HG03521 (cell line): ENCODE measurements at regions not wholly inside any gene's neighbourhood (a gene's known extent, or its start where the extent isn't known, plus 50 kb on each side); places are given as distances from the start of the nearest gene placed in this dataset.

ENCODE experiments used
- ATAC-seq: cut with Tn5 transposase; IDR thresholded peaks from one replicate; pipeline ENCODE4 v1.9.1; 2021; ENCODE audit warnings: mild to moderate bottlenecking, moderate library complexity; ENCODE audit not compliant: unreplicated experiment

DNA sequence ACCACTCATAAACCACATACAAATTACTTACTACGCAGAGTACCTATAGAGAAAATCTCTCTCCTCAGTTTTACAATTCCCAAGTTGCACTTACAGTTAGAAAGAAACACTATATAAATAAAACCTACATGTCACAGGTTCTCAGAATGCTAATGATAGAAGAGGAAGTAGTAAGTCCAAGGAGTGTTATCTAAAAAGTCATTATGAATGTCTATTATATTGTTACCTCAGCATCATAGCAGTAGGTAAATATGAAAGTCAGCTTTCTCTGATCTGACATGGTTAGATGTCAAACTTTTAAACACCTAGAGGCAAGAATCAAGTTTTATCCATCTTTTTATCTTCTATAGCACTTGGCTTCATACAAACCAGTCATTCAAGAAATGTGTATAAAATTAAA, 163.2 kb upstream of the FAM241A start:
- ATAC-seq: no peak

- no peak for ATAC-seq
These were observed 161.0 kb upstream of the FAM241A start for GRCh38 chr4:111984169-111984819.

- ATAC-seq: no peak
These were observed 159.8 kb upstream of the FAM241A start for GRCh38 chr4:111985426-111985825.

DNA sequence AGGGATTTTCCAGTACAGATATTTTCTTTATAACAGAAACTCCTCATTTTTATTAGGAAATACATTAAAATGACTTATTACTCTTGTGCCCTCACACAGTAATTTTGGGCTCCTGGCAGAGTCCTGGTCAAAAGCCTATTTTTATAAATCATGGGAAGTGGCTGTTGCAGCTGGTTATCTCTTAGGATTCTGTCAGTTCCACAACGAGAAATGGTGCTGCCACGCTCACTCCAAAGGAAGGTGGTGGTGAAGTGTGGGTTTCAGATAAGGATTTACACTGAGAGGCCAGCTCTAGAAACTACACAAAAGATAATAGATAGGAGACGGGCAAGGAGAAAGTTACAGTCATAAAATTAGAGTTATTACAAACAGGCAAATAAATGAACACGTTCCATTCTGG, 159.2 kb upstream of the FAM241A start:
- ATAC-seq: no peak

DNA sequence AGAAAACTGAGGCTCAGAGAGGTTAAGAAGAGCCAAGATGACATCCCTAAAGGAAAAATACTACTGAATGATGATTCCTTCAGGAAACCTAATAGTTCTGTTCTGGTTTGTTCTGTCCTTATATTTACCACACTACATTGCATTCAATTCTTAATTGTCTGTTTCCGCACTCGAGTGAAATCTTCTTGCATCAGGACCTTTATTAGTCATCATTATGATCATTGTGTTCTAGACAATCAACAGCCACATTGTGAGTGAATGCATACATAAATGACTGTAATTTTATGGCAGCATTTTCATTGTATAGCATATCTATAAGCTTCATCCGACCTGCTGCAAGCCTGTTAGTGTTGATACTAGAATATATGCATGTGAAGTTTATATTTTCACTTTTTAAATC, 156.7 kb upstream of the FAM241A start:
- no peak for ATAC-seq

DNA sequence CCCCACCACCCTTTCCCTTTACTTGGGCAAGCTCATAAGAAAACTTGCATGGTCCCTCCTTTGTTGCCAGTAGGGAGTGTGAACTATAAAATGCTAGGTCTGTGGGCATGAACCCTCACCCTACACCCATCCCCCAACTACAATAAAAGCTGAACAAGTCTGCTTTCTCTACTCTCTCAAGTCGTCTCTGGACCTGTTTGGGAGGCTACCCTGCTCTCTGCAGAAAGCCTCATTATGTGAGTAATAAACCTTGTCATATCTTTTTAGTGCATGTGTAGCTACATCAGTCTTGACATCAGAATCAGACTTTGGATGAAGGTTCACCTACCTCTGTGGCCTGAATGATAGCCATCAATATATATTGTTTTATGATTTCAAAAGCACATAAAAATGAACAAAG, 155.4 kb upstream of the FAM241A start:
- no peak for ATAC-seq

GRCh38 chr4:111991163-111991562, 154.1 kb upstream of the FAM241A start:
- peak; percentile 95 for ATAC-seq

DNA sequence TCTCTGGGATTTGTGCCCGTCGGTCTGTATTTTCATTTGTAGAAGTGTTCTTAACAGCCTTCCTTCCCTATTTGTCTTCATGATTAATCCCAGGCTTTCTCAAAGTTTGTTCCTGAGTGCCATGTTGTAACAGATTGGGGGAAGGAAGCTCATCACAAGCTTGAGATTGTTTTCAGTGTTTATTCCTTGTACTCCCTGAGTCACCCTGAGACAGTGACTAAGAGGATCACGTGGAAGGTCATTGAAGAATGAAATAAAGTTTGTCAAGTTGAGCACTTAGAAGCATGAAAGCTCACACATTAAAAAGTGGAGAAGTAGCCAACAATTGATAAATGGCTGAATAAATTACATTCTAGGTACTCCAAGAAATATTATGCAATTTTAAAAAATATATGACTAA, 153.5 kb upstream of the FAM241A start:
- ATAC-seq: no peak

DNA sequence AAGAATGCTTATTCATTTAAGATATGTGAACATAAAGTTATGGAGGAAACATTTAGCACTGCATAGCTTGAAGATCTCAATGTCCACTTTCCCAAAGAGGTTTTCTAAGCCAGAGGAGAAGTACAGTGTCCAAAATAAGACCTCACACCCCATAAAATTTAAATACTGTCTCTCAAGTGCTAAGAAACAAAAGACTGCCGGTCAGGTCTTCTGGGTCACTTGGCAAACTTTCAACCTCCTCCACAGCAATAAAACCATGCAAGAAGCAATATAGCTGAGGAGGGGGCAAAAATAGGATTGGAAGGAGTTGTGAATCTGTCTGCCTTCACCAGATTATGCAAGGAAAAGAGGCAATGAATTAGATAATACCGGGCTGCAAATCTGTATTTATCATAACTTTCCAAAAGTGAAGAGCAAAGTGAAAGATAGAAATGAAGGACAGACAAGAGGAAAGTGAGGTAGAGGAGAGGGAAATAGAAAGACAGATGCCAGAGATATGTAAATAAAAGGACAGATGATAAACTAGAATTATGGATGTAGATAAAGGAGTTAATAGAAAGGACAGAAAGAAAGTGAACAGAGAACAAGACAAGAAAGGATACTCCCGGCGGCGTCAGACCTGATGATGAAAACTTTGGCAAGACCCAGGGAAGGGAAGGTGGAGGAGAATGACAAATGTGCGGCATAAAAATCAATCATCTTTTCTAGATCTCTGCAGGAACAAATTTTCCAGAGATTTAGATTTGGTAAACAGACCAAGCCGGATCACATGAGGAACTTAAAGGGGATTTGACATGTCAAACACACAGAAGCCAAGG, 152.7 kb upstream of the FAM241A start:
- no peak for ATAC-seq

- ATAC-seq: no peak
These were observed 150.9 kb upstream of the FAM241A start for GRCh38 chr4:111994392-111994791.

DNA sequence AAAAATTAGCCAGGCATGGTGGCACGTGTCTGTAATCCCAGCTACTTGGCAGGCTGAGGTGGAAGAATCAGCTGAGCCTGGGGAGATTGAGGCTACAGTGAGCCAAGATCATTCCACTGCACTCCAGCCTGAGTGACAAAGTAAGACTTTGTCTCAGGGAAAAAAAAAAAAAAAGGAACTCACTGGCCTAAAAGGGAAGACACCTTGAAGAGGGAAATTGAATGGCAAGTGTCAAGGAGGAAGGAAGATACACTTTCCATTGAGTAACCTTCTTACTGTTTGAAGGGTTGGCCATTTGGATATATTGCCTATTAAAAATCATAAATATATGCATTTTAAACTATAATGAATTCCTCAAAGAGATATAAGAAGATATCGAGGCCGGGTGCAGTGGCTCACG, 147.5 kb upstream of the FAM241A start:
- ATAC-seq: no peak

DNA sequence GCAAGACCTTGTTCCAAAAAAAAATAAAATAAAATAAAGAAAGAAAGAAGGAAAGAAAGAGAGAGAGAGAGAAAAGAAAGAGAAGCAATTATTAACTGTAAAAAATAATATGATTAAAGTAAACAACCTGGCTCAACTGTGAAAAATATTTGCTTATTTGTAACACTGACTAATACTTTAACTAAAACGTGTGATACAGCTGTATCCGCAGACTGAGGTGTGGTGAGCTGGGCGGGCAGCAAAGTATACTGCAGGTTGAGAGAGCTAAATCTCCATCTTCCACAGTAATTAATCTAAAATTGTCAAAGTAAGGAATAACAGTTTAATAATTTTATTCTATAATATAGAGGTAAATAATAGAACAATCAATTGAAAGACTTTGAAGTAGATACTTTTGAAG, 145.5 kb upstream of the FAM241A start:
- ATAC-seq: no peak

DNA sequence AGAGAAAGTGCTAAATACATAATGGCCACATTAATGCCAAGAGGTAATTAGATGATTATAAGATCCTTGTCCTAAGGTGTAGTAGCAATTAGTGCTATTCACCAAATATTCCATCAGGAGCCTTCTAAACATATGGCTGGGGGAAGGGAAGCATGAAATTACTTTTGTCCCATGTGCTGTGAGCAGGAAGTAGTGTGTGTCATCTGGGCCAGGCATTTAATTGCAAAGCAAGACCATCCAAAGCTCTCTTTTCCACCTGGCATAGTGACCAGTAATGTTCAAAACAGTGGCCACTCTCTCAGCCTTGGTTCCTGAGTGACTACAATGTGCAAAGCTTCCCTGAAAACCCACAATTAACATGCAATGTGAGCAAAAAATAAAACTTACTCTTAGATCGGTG, 144.2 kb upstream of the FAM241A start:
- no peak for ATAC-seq

DNA sequence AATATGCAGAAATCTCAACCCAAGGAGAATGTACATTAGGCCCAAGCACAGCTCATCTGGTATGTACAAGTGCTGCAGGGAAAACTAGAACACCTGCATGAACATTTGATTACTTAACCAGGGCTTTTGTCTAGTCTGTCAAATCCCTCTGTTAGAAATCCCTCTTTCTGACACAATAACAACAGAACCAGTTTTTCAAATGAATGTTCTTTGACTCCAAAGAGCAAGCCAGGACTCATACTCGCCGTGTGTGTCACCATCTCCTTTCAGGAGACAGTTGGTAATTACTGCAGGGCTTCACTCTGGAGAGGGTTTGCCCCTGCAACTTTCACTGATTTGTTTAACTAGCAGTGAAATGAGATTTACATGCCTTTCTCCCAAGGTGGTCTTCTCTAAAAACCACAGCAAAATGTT, 143.0 kb upstream of the FAM241A start:
- no peak for ATAC-seq

GRCh38 chr4:112003231-112003907, 141.9 kb upstream of the FAM241A start:
- no peak for ATAC-seq

DNA sequence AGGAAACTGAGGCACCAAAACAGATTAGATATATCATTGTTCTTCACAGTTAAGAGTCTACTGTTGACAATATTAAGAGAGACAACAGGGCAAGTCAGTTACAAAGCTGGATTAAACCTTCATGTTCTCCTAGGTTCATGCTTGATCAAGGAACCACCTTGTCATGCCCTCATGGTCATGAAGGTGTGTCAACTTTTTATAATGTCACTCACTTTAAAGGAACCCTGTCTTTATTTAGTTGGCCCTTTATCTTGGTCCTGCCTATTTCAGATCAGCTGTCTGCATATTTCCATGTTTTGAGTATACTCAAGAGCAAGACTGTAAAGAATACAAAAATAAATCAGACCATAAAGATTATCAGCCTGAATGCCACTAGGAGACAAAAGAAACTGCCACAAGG, 140.2 kb upstream of the FAM241A start:
- no peak for ATAC-seq

- no peak for ATAC-seq
These were observed 137.9 kb upstream of the FAM241A start for GRCh38 chr4:112007391-112007790.

DNA sequence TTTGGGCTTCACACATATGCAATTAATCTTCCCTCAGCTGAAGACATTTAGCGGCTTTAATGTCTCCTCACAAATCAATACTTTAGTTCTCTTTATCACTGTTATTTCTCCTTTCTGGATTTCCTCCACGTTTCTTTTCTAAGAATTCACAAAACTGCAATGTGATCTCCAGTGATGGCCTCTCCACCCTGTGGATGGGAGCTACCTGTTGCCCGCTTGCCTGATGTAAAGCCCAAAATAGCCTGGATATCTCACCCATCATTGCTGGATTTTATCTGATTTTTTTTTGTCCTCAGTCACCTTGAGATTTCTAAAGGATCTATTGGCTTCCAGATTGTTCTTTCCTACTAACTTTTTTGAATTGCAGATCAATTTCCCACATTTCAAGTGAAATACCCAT, 129.3 kb upstream of the FAM241A start:
- no peak for ATAC-seq

DNA sequence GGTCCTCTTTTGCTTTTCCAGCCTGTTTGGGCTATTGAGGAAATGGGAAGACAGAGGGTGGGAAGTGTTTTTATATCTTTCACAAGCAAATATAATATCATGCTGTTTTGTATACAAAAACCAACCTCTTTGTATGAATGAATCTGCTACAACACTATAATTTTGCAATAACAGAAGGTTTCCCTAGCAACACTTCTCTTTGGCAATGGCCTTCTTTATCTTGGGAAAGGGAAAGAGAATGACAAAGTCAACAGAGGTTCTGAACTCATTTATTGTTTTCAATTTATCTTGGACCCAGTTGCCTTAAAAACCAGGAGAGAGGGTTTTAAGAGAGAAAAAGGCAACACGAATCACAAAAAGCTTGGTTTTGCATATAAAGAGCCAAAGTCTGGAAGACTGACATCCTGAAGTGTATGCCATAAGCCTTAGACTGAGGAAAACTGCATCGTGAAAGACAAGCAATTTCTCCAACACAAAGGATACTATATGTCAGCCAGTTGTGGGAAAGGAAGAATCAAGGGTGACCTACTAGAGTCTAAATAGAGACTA, 121.8 kb upstream of the FAM241A start:
- ATAC-seq: no peak

DNA sequence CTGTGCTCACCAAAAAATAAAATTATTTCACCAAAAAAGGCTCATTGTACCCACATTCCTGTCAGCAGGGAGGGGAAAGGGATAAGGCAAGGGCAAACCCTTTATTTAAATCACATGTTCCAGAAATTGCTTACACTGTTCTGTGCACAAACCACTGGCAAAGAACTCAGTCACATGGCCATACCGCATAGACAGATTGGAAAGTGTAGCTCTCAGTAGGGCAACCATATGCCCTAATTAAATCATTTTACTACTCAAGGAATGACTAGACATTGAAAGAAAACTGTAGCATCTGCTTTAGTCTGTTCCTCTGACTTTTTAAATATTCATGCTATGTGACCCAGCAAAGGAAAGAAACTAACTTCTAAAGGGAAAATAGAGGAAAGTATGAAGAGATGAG, 119.2 kb upstream of the FAM241A start:
- no peak for ATAC-seq

DNA sequence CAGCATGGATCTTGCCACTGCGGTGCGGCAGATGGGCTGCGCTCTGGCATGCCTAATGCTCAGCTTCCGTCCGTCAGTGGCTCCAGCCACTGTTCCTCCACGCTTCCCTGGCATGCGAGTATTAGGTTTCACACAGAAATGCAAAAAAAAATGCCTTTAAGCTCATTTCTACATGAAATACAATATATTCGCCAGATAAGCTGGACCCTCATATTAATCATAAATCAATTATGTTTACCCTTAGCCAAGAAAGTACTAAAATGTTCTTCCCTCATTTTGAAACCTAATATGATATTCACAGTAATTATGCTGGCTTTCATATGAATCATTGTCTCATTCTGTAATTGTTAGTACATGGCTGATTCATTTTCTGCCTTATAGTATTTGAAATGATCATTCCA, 115.5 kb upstream of the FAM241A start:
- no peak for ATAC-seq
